ENCODE measurements at regions not wholly inside any gene's neighbourhood (a gene's known extent, or its start where the extent isn't known, plus 50 kb on each side); places are given as distances from the start of the nearest gene placed in this dataset.

GRCh38 chr3:95437409-95437808 is 1374.5 kb downstream of the NSUN3 start:
- DNase-seq (ENCODE audit: low read depth in 1 of 2, low spot score in 2 of 2) (no peak), FAIRE-seq (no peak)
- Histone ChIP-seq H3K4me2 (ENCODE audit: insufficient read depth in 1 of 2, low read depth in 2 of 2, low read length in 2 of 2) (no peak overlapping the region), H3K4me1 (replicated peaks in 1 of 4; ENCODE audit: control insufficient read depth in 3 of 4, insufficient read depth in 4 of 4, low read length in 3 of 4) (0 out of 7 replicates have a peak, but pooled peaks cover 0 to 2% (median 0%) of the 10 kb centered on the region in 4 experiments), H3K56ac (replicated peaks; ENCODE audit: insufficient read length, low read depth, low read length) (no peak overlapping the region), H2BK12ac (ENCODE audit: low read depth, low read length) (no peak overlapping the region), H4K91ac (replicated peaks; ENCODE audit: insufficient read length, low read length) (no peak overlapping the region), H3K4ac (replicated peaks; ENCODE audit: insufficient read length, low read depth, low read length) (no peak overlapping the region), H2BK15ac (ENCODE audit: low read length) (no peak overlapping the region), H2BK5ac (ENCODE audit: low read depth, low read length) (no peak overlapping the region), H3K27me3 (replicated peaks in 1 of 4; ENCODE audit: control insufficient read depth in 3 of 4, extremely low read depth in 1 of 4, insufficient read depth in 3 of 4, low read length in 3 of 4) (no peaks in the 10 kb centered on the region), H2AK5ac (ENCODE audit: low read depth, low read length) (no peak overlapping the region), H3K9me3 (ENCODE audit: insufficient read depth in 2 of 2, low read depth in 1 of 2, low read length in 1 of 2) (no peaks in the 10 kb centered on the region), H3K4me3 (ENCODE audit: extremely low read depth in 1 of 4, insufficient read depth in 2 of 4, low read depth in 3 of 4, low read length in 4 of 4) (no peak overlapping the region), H3K9ac (replicated peaks in 1 of 4; ENCODE audit: extremely low read depth in 1 of 4, low read depth in 3 of 4, low read length in 3 of 4) (no peak overlapping the region), H3K79me1 (ENCODE audit: low read depth, low read length) (no peaks in the 10 kb centered on the region), H4K8ac (ENCODE audit: extremely low read depth, insufficient read depth, low read length) (no peak overlapping the region), H3K23ac (ENCODE audit: insufficient read length) (no peak overlapping the region), H3K79me2 (ENCODE audit: control insufficient read depth in 1 of 2, insufficient read depth in 2 of 2, low read length in 2 of 2) (no peaks in the 10 kb centered on the region), H3K36me3 (ENCODE audit: control insufficient read depth in 2 of 4, insufficient read depth in 4 of 4, low read length in 3 of 4) (no peaks in the 10 kb centered on the region), H2BK120ac (replicated peaks; ENCODE audit: low read depth, low read length) (no peak overlapping the region), H4K5ac (ENCODE audit: insufficient read length, low read depth, low read length) (no peak overlapping the region), H4K20me1 (replicated peaks in 1 of 2; ENCODE audit: control insufficient read depth in 1 of 2, insufficient read depth in 2 of 2, low read length in 2 of 2) (no peaks in the 10 kb centered on the region), H3K14ac (ENCODE audit: insufficient read length) (no peak overlapping the region), H2BK20ac (ENCODE audit: low read length) (no peak overlapping the region), H2AFZ (ENCODE audit: low read length) (no peak overlapping the region), H3K27ac (ENCODE audit: low read depth, low read length) (no peak overlapping the region), H3K23me2 (ENCODE audit: low read depth, low read length) (no peaks in the 10 kb centered on the region), H3K18ac (ENCODE audit: extremely low read depth, low read length) (no peak overlapping the region)
- ChIA-PET POLR2A (ENCODE audit: partially characterized antibody) (interaction anchor here (0.6 kb wide), 1 partner anchor 1134 kb away, joined by 3 read pairs; no protein-coding TSS in a partner anchor), CTCF (ENCODE audit: partially characterized antibody) (no interaction called here)
- no peak for TF ChIP-seq RBBP5 (IDR thresholded peaks at IDR 0.05; ENCODE audit: borderline replicate concordance, low read depth, low read length)
- TF ChIP-seq TBP (IDR thresholded peaks at IDR 0.05; ENCODE audit: low read depth, low read length), result no peak
- TF ChIP-seq HDAC6 (IDR thresholded peaks at IDR 0.05; ENCODE audit: low read depth, low read length), result no peak
- no peak for TF ChIP-seq BRCA1 (IDR thresholded peaks at IDR 0.05; ENCODE audit: low read depth, low read length)
- no peak for TF ChIP-seq SP4 (IDR thresholded peaks at IDR 0.05; ENCODE audit: low read length)
- TF ChIP-seq KDM1A (IDR thresholded peaks at IDR 0.05; ENCODE audit: borderline replicate concordance, low read length), result no peak
- TF ChIP-seq EGR1 (IDR thresholded peaks at IDR 0.05; ENCODE audit: borderline replicate concordance, low read depth, low read length), result no peak
- TF ChIP-seq SIX5 (IDR thresholded peaks at IDR 0.05; ENCODE audit: low read depth, low read length), result no peak
- TF ChIP-seq BACH1 (IDR thresholded peaks at IDR 0.05; ENCODE audit: low read length), result no peak
- no peak for TF ChIP-seq SP1 (IDR thresholded peaks at IDR 0.05; ENCODE audit: low read depth, low read length)
- TF ChIP-seq CHD2 (IDR thresholded peaks at IDR 0.05; ENCODE audit: low read length), result no peak
- no peak for TF ChIP-seq CREB1 (IDR thresholded peaks at IDR 0.05)
- TF ChIP-seq CTBP2 (IDR thresholded peaks at IDR 0.05; ENCODE audit: borderline replicate concordance, insufficient read depth, insufficient read length, low read length), result no peak
- no peak for TF ChIP-seq SP2 (IDR thresholded peaks at IDR 0.05; ENCODE audit: low read length)
- TF ChIP-seq HDAC2 (IDR thresholded peaks at IDR 0.05; ENCODE audit: borderline replicate concordance in 1 of 2, low read depth in 2 of 2, low read length in 2 of 2), result no peak

Measured in H1 (cell line).